Mesendoderm (in vitro differentiated cells): ENCODE measurements at regions not wholly inside any gene's neighbourhood (a gene's known extent, or its start where the extent isn't known, plus 50 kb on each side); places are given as distances from the start of the nearest gene placed in this dataset.
"Not testable (repeated sequence)": the region's sequence is repeated elsewhere in the genome, so short reads cannot be mapped to it uniquely, and the experiment has no call there.

Experiments
- DNase-seq: peaks from one replicate; pipeline ENCODE4 v3.0.0; 2013
- H2AK5ac ChIP-seq: 2 replicates; pipeline ENCODE4 v1.6.1; 2013; ENCODE audit warnings: low read length, inconsistent platforms
- H2BK120ac ChIP-seq: 2 replicates; pipeline ENCODE4 v1.6.1; 2013; ENCODE audit warnings: low read depth, mild to moderate bottlenecking, low read length, moderate library complexity, mixed read lengths
- H2BK15ac ChIP-seq: replicated peaks from 2 replicates; pipeline ENCODE4 v1.6.1; 2013; ENCODE audit warnings: low read depth, mild to moderate bottlenecking, moderate library complexity
- H2BK5ac ChIP-seq: 2 replicates; pipeline ENCODE4 v1.6.1; 2013; ENCODE audit warnings: low read length, inconsistent platforms
- H3K18ac ChIP-seq: 2 replicates; pipeline ENCODE4 v1.6.1; 2013; ENCODE audit warnings: mild to moderate bottlenecking, low read length, mixed read lengths
- H3K23ac ChIP-seq: one replicate; pipeline ENCODE4 v1.6.1; 2013; ENCODE audit warnings: low read length
- H3K27ac ChIP-seq: 2 replicates; pipeline ENCODE4 v1.5.1; 2013; ENCODE audit warnings: low read depth, mild to moderate bottlenecking, inconsistent platforms, low read length, moderate library complexity
- H3K27me3 ChIP-seq: 2 replicates; pipeline ENCODE4 v1.6.1; 2013; ENCODE audit warnings: low read length, control low read depth, mild to moderate bottlenecking, inconsistent platforms; ENCODE audit not compliant: insufficient read depth, poor library complexity
- H3K36me3 ChIP-seq: 2 replicates; pipeline ENCODE4 v1.6.1; 2013; ENCODE audit warnings: low read length, inconsistent platforms; ENCODE audit not compliant: control insufficient read depth, insufficient read depth
- H3K4ac ChIP-seq: one replicate; pipeline ENCODE4 v1.6.1; 2013; ENCODE audit warnings: low read depth, mild to moderate bottlenecking, low read length, moderate library complexity
- H3K4me1 ChIP-seq: 2 replicates; pipeline ENCODE4 v1.6.1; 2013; ENCODE audit warnings: low read depth, low read length, inconsistent platforms; ENCODE audit not compliant: control insufficient read depth
- H3K4me2 ChIP-seq: 2 replicates; pipeline ENCODE4 v1.6.1; 2013; ENCODE audit warnings: low read length
- H3K4me3 ChIP-seq: 2 replicates; pipeline ENCODE4 v1.5.1; 2013; ENCODE audit warnings: mild to moderate bottlenecking, low read length
- H3K56ac ChIP-seq: one replicate; pipeline ENCODE4 v1.6.1; 2013; ENCODE audit warnings: low read length
- H3K79me1 ChIP-seq: 2 replicates; pipeline ENCODE4 v1.6.1; 2013; ENCODE audit warnings: low read length, inconsistent platforms
- H3K79me2 ChIP-seq: 2 replicates; pipeline ENCODE4 v1.6.1; 2013; ENCODE audit warnings: mild to moderate bottlenecking, low read length; ENCODE audit not compliant: control insufficient read depth, insufficient read depth
- H3K9ac ChIP-seq: 2 replicates; pipeline ENCODE4 v1.6.1; 2013; ENCODE audit warnings: low read length, inconsistent platforms
- H4K5ac ChIP-seq: one replicate; pipeline ENCODE4 v1.6.1; 2013; ENCODE audit warnings: low read length
- H4K8ac ChIP-seq: one replicate; pipeline ENCODE4 v1.6.1; 2013; ENCODE audit warnings: low read depth, mild to moderate bottlenecking, control low read depth, low read length, moderate library complexity
- WGBS: extraction: QIAGEN DNeasy Blood & Tissue Kit; methylation state at CpG from one replicate; pipeline ENCODE4 v1.1.7; 2013; ENCODE audit warnings: low lambda C conversion rate, missing lambda C conversion rate; ENCODE audit not compliant: insufficient coverage; ENCODE audit errors: extremely low coverage; 5-methylcytosine and 5-hydroxymethylcytosine counted together

DNA sequence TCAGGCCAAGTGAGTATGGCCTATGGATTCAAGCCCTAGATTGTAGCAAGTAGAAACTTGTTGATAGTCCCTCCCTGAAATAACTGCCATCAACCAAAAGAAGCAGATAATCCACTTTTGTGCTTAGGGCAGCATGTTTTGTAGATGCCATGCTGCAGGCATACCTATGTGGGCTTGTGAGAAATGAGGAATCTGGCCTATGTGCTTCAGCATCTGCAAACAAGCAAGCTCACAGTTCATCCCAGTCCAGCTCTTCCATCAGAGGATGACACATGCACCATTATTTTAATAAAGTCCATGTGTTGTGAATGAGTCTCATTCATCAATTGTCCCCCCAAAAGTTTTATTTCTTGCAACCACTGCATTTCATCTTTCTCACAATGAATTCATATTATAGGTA is 421.9 kb upstream of the DIPK2B start:
- H2BK120ac ChIP-seq = no peak overlapping the region
- H3K9ac ChIP-seq = no peak overlapping the region
- no peak overlapping the region for H4K5ac ChIP-seq
- no peak overlapping the region for H2BK5ac ChIP-seq
- H3K4me2 ChIP-seq = no peak overlapping the region
- H3K79me1 ChIP-seq = no peaks in the 10 kb centered on the region
- H3K56ac ChIP-seq = no peak overlapping the region
- H3K4me3 ChIP-seq = no peak overlapping the region
- H3K27ac ChIP-seq = no peak overlapping the region
- no peaks in the 10 kb centered on the region for H3K79me2 ChIP-seq
- no peak overlapping the region for H3K23ac ChIP-seq
- H4K8ac ChIP-seq = no peak overlapping the region
- no peaks in the 10 kb centered on the region for H3K4me1 ChIP-seq
- H3K36me3 ChIP-seq = no peaks in the 10 kb centered on the region
- no peaks in the 10 kb centered on the region for H3K27me3 ChIP-seq
- H2AK5ac ChIP-seq = no peak overlapping the region
- H2BK15ac ChIP-seq = no peak overlapping the region
- DNase-seq = no peak
- H3K4ac ChIP-seq = no peak overlapping the region
- H3K18ac ChIP-seq = no peak overlapping the region

DNA sequence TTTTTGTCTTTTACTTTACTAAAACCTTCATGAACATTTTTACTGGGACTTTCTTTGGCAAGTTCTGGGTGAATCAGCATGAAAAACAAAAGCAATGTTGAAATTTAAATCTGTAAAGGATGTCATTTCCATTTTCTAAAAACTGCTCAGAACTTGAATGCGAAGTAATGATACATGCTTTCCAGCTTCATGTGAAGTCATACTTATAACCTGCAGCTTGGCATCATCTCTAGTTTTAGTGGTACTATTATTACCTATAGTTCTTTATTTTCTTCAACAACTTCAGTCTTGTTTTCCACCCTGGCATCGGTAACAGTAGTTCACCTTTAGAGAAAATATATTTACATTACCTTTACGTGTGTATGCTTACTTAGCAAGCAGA is 421.4 kb upstream of the DIPK2B start:
- no peak overlapping the region for H3K23ac ChIP-seq
- H3K79me1 ChIP-seq = no peaks in the 10 kb centered on the region
- no peaks in the 10 kb centered on the region for H3K27me3 ChIP-seq
- H3K79me2 ChIP-seq = no peaks in the 10 kb centered on the region
- H3K4me1 ChIP-seq = no peaks in the 10 kb centered on the region
- H2AK5ac ChIP-seq = no peak overlapping the region
- no peak overlapping the region for H3K18ac ChIP-seq
- H4K5ac ChIP-seq = no peak overlapping the region
- no peak overlapping the region for H3K56ac ChIP-seq
- H2BK15ac ChIP-seq = no peak overlapping the region
- H3K9ac ChIP-seq = no peak overlapping the region
- H3K4me3 ChIP-seq = no peak overlapping the region
- no peak overlapping the region for H2BK5ac ChIP-seq
- no peaks in the 10 kb centered on the region for H3K36me3 ChIP-seq
- H2BK120ac ChIP-seq = no peak overlapping the region
- WGBS = no CpG with 5 or more reads among the region's 3 CpGs
- DNase-seq = no peak
- no peak overlapping the region for H3K4ac ChIP-seq
- no peak overlapping the region for H4K8ac ChIP-seq
- no peak overlapping the region for H3K27ac ChIP-seq
- no peak overlapping the region for H3K4me2 ChIP-seq

DNA sequence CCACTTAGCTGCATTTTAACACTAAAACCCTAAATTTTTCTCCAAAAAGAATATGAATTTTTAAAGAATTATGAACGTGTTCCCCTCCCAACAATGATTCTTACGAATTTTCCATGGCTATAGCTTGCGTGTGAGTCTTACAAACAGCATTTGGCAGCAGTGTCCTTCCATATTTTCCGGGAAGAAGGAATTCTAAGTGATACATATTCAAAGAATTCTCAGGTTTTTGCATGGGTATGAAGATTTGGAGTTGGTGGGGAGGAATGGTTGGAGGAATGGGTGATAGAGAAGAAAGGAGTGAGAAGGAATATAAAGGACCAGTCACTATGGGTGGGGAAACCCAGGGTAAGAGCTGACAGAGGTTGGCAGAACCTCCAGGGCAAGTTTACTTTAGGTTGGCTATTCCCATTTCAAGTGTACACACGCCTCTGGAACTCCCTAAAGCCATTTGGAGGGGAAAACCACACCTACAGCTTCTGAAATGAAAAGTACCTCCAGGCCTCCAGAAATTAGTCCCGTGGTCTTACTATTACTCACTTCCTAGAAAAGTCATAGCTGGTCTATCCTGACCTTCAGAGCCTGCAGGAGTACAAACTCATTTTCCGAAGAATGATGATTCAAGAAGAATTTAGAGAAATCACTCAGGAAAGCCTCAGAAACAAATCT is 420.8 kb upstream of the DIPK2B start:
- Histone ChIP-seq H3K36me3 (no peaks in the 10 kb centered on the region), H2BK120ac (no peak overlapping the region), H4K8ac (no peak overlapping the region), H3K79me1 (no peaks in the 10 kb centered on the region), H4K5ac (no peak overlapping the region), H3K4me3 (no peak overlapping the region), H3K4ac (no peak overlapping the region), H3K27ac (no peak overlapping the region), H3K4me1 (no peaks in the 10 kb centered on the region), H2AK5ac (no peak overlapping the region), H3K4me2 (no peak overlapping the region), H3K79me2 (no peaks in the 10 kb centered on the region), H3K23ac (no peak overlapping the region), H3K56ac (no peak overlapping the region), H3K9ac (no peak overlapping the region), H3K18ac (no peak overlapping the region), H3K27me3 (no peaks in the 10 kb centered on the region), H2BK15ac (no peak overlapping the region), H2BK5ac (no peak overlapping the region)
- WGBS = no CpG with 5 or more reads among the region's 7 CpGs
- no peak for DNase-seq

DNA sequence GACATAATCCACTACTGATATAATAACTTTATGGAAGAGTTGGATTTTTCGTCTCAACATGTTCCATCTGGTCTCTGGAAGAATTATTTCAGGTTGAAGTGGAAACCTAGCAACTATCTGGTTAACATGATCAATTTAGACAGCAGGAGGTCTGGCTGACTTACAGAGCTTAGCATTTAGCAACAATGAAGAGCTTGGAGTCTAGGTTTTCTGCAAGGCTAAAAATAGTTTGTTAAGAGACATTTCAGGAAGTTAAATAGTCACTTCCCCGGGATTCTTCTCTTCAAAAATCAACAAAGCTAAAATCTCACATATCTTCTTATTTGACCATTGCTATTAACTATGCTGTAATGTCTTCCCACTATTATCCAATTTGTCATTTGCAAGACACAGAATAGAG is 418.6 kb upstream of the DIPK2B start:
- no peak overlapping the region for H3K4me3 ChIP-seq
- no peak overlapping the region for H4K8ac ChIP-seq
- H2BK120ac ChIP-seq = no peak overlapping the region
- no peak overlapping the region for H3K56ac ChIP-seq
- H3K23ac ChIP-seq = no peak overlapping the region
- H2BK15ac ChIP-seq = no peak overlapping the region
- H3K36me3 ChIP-seq = no peaks in the 10 kb centered on the region
- no peak overlapping the region for H3K4me2 ChIP-seq
- H3K27ac ChIP-seq = no peak overlapping the region
- no peaks in the 10 kb centered on the region for H3K4me1 ChIP-seq
- no peak overlapping the region for H4K5ac ChIP-seq
- H3K79me2 ChIP-seq = no peaks in the 10 kb centered on the region
- H3K9ac ChIP-seq = no peak overlapping the region
- H3K27me3 ChIP-seq = no peaks in the 10 kb centered on the region
- no CpG with 5 or more reads among the region's 2 CpGs for WGBS
- DNase-seq = peak; percentile 69
- H3K79me1 ChIP-seq = no peaks in the 10 kb centered on the region
- no peak overlapping the region for H2BK5ac ChIP-seq
- H2AK5ac ChIP-seq = no peak overlapping the region
- H3K18ac ChIP-seq = no peak overlapping the region
- no peak overlapping the region for H3K4ac ChIP-seq

DNA sequence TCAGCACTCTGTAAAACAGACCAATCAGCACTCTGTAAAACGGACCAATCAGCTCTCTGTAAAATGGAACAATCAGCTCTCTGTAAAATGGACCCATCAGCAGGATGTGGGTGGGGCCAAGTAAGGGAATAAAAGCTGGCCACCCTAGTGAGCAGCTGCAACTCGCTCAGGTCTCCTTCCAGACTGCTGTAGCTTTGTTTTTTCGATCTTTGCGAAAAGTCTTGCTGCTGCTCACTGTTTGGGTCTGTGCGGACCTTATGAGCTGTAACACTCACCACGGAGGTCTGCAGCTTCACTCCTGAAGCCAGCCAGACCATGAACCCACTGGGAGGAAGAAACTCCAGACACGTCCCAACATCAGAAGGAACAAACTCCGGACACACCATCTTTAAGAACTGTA is 414.9 kb upstream of the DIPK2B start:
- not testable (repeated sequence) for H2BK120ac ChIP-seq, H3K18ac ChIP-seq, H3K79me2 ChIP-seq, H2BK5ac ChIP-seq, DNase-seq, H3K36me3 ChIP-seq, H3K4me1 ChIP-seq, H3K56ac ChIP-seq, H4K8ac ChIP-seq, H3K4me2 ChIP-seq, H3K27ac ChIP-seq, H4K5ac ChIP-seq, H3K23ac ChIP-seq, H3K27me3 ChIP-seq, H2BK15ac ChIP-seq, H2AK5ac ChIP-seq, H3K4me3 ChIP-seq, H3K9ac ChIP-seq, H3K4ac ChIP-seq, H3K79me1 ChIP-seq
- WGBS = no CpG with 5 or more reads among the region's 8 CpGs

DNA sequence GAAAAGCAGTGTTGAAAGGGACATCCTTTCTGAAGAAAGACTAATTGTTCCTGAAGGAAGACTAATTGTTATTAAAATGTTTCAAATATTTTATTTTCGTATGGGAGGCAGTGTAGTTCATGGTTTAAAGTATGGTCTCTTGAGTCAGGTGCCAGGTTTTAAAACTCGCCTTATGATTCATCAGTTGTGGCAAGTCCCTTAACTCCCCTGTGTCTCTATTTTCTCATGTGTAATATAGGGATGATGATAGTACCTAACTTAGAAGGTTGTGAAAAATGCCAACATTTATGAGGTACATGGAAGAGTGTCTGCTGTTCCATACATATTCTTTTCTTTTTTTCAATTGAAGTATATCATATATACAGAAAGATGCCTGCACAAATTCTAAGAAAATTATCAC is 414.2 kb upstream of the DIPK2B start:
- Histone ChIP-seq H3K27ac (no peak overlapping the region), H3K79me1 (no peaks in the 10 kb centered on the region), H3K27me3 (no peaks in the 10 kb centered on the region), H4K5ac (no peak overlapping the region), H3K4me2 (no peak overlapping the region), H3K9ac (no peak overlapping the region), H3K56ac (no peak overlapping the region), H2BK15ac (no peak overlapping the region), H4K8ac (no peak overlapping the region), H3K18ac (no peak overlapping the region), H2AK5ac (no peak overlapping the region), H2BK120ac (no peak overlapping the region), H3K23ac (no peak overlapping the region), H3K79me2 (no peaks in the 10 kb centered on the region), H3K36me3 (no peaks in the 10 kb centered on the region), H3K4me1 (no peaks in the 10 kb centered on the region), H3K4ac (no peak overlapping the region), H3K4me3 (no peak overlapping the region), H2BK5ac (no peak overlapping the region)
- no CpG with 5 or more reads among the region's 2 CpGs for WGBS
- DNase-seq = no peak
